ENCODE measurements at regions not wholly inside any gene's neighbourhood (a gene's known extent, or its start where the extent isn't known, plus 50 kb on each side); places are given as distances from the start of the nearest gene placed in this dataset.

DNA sequence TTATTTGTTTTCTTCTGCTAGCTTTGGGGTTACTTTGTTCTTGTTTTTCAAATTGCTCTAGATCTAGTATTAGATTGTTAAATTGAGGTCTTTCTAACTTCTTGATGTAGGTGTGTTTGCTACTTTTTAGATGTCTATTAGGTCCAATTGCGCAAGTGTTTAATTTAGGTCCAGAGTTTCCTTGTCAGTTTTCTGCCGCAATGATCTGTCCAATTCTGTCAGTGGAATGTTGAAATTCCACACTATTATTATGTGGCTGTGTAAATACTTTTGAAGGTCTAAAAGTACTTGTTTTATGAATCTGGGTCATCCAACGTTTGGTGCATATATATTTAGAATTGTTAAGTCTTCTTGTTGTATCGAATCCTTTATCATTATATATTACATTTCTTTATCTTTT lies 324.4 kb upstream of the SGO1 start:
- TF ChIP-seq EZH2 (IDR thresholded peaks at IDR 0.05; ENCODE audit: insufficient read depth, poor library complexity, severe bottlenecking): no peak
- no peak for TF ChIP-seq EZH2phosphoT487 (IDR thresholded peaks at IDR 0.05; ENCODE audit: insufficient read depth, low read depth)
